Glomerular visceral epithelial cell (primary cell): ENCODE measurements at regions not wholly inside any gene's neighbourhood (a gene's known extent, or its start where the extent isn't known, plus 50 kb on each side); places are given as distances from the start of the nearest gene placed in this dataset.

ENCODE experiments used
- DNase-seq: peaks from one replicate; pipeline ENCODE4 v3.0.0-alpha.2; 2016; ENCODE audit errors: extremely low spot score

GRCh38 chr2:219901155-219901554, 273.7 kb downstream of the SLC4A3 start:
- no peak for DNase-seq

- DNase-seq: no peak
Observed at GRCh38 chr2:219902891-219903552, 275.6 kb downstream of the SLC4A3 start.

- DNase-seq: no peak
Observed at GRCh38 chr2:219905640-219906039, 278.2 kb downstream of the SLC4A3 start.

- DNase-seq: no peak
Observed at GRCh38 chr2:219906114-219907010, 278.9 kb downstream of the SLC4A3 start.

- no peak for DNase-seq
Observed at GRCh38 chr2:219907011-219907365, 279.6 kb downstream of the SLC4A3 start.

GRCh38 chr2:219908538-219908937, 281.1 kb downstream of the SLC4A3 start:
- no peak for DNase-seq

- DNase-seq: no peak
Observed at GRCh38 chr2:219911541-219911940, 284.1 kb downstream of the SLC4A3 start.

- peak; percentile 8 for DNase-seq
Observed at GRCh38 chr2:219912491-219912921, 285.1 kb downstream of the SLC4A3 start.

GRCh38 chr2:219914577-219914976, 287.1 kb downstream of the SLC4A3 start:
- DNase-seq: no peak

- DNase-seq: no peak
Observed at GRCh38 chr2:219916281-219916680, 288.9 kb downstream of the SLC4A3 start.

- DNase-seq: no peak
Observed at GRCh38 chr2:219916726-219917440, 289.5 kb downstream of the SLC4A3 start.

- no peak for DNase-seq
Observed at GRCh38 chr2:219918254-219918653, 290.8 kb downstream of the SLC4A3 start.

- no peak for DNase-seq
Observed at GRCh38 chr2:219918944-219919343, 291.5 kb downstream of the SLC4A3 start.

GRCh38 chr2:219919506-219919905, 292.1 kb downstream of the SLC4A3 start:
- DNase-seq: no peak

- DNase-seq: no peak
Observed at GRCh38 chr2:219929835-219930234, 302.4 kb downstream of the SLC4A3 start.

- no peak for DNase-seq
Observed at GRCh38 chr2:219939647-219940046, 312.2 kb downstream of the SLC4A3 start.

GRCh38 chr2:219944866-219945265, 317.4 kb downstream of the SLC4A3 start:
- DNase-seq: no peak

GRCh38 chr2:219946021-219946420, 318.6 kb downstream of the SLC4A3 start:
- DNase-seq: no peak

GRCh38 chr2:219946529-219946928, 319.1 kb downstream of the SLC4A3 start:
- DNase-seq: no peak

- DNase-seq: no peak
Observed at GRCh38 chr2:219947575-219947974, 320.1 kb downstream of the SLC4A3 start.

- DNase-seq: no peak
Observed at GRCh38 chr2:219949053-219949452, 321.6 kb downstream of the SLC4A3 start.

- DNase-seq: no peak
Observed at GRCh38 chr2:219951099-219951498, 323.7 kb downstream of the SLC4A3 start.

GRCh38 chr2:219954331-219954730, 326.9 kb downstream of the SLC4A3 start:
- no peak for DNase-seq
